Sigmoid colon (tissue), 6 donors: ENCODE measurements at regions not wholly inside any gene's neighbourhood (a gene's known extent, or its start where the extent isn't known, plus 50 kb on each side); places are given as distances from the start of the nearest gene placed in this dataset.

ENCODE experiments used
- DNase-seq: peaks from one replicate; pipeline ENCODE4 v3.0.0-alpha.2; 2019
- H3K27ac ChIP-seq, 4 donors: fragments of 200-600 bp; sonication (generic); one replicate each; pipeline ENCODE4 v1.5.1; 2016 to 2019; ENCODE audit warnings: mild to moderate bottlenecking in 1 of 4
- H3K27me3 ChIP-seq, 3 donors: fragments of 200-600 bp; sonication (generic); one replicate each; pipeline ENCODE4 v1.5.1; 2019; ENCODE audit warnings: mild to moderate bottlenecking in 1 of 3
- H3K36me3 ChIP-seq, 4 donors: fragments of 200-600 bp; sonication (generic); one replicate each; pipeline ENCODE4 v1.5.1; 2016 to 2019
- H3K4me1 ChIP-seq, 4 donors: fragments of 200-600 bp; sonication (generic); one replicate each; pipeline ENCODE4 v1.5.1; 2017 to 2019
- H3K4me3 ChIP-seq, 4 donors: fragments of 200-600 bp; sonication (generic); one replicate each; pipeline ENCODE4 v1.5.1; 2017 to 2019; ENCODE audit warnings: mild to moderate bottlenecking in 2 of 4, moderate library complexity in 1 of 4
- H3K9me3 ChIP-seq, 4 donors: fragments of 200-600 bp in 3 of 4; sonication (generic) in 3 of 4; one replicate each; pipeline versions ENCODE4 v1.5.1 to v1.6.1; 2013 to 2019
- EP300 ChIP-seq, 4 donors: sonication (generic); formaldehyde crosslinking; IDR thresholded peaks; one replicate each; pipeline ENCODE4 v1.6.1; 2017; ENCODE audit warnings: antibody characterized with exemption in 4 of 4
- POLR2A ChIP-seq, 2 donors: fragments of 450-650 bp; IDR thresholded peaks; one replicate each; pipeline ENCODE4 v1.6.1; 2016; ENCODE audit warnings: antibody characterized with exemption in 2 of 2, mild to moderate bottlenecking in 2 of 2, moderate library complexity in 2 of 2
- POLR2AphosphoS5 ChIP-seq, 4 donors: sonication (generic); formaldehyde crosslinking; IDR thresholded peaks; one replicate each; pipeline ENCODE4 v1.6.1; 2017; ENCODE audit warnings: antibody characterized with exemption in 4 of 4
- WGBS, 2 donors: extraction: QIAGEN DNeasy Blood & Tissue Kit; methylation state at CpG; one replicate each; pipeline ENCODE4 v1.1.7; 2013; 5-methylcytosine and 5-hydroxymethylcytosine counted together
- intact Hi-C: fragments of 100-400 bp; cut with DNase I; formaldehyde crosslinking; loops from one replicate; pipeline ENCODE4 v1.15.1; 2023
- TF ChIP-seq, protein P1 (sequence below), 4 experiments: fragments of 450-650 bp in 3 of 4; fragments of 200-600 bp in 1 of 4; IDR thresholded peaks; one replicate each; pipeline ENCODE4 v1.5.1; 2016 to 2019; ENCODE audit warnings: antibody characterized with exemption in 4 of 4, mild to moderate bottlenecking in 3 of 4, moderate library complexity in 2 of 4
- donor health status: healthy with polysubstance abuse.
- donor health status: healthy.

DNA sequence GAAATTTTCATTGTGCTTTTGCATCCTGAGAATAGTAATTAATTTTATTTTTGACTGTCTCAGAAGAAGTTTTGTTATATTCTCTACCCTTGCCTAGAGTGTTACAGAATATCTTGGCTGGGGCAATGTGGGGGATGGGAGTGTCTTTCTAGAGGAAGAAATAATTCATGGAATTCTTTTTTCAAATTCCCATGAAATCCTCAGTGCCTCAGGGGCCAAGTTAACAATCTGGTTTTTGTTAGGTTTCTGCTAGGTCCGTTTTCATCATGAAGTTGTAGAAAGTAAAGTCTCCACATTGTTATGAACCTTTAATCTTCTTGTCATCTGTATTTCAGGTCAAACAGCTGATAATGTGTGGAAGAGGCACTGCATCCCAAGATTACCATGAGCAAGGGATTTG, 145.6 kb upstream of the GYPC start:
- H3K27me3 ChIP-seq = no peaks in the 10 kb centered on the region
- intact Hi-C loops = no loop called here
- TF ChIP-seq POLR2AphosphoS5 (IDR thresholded peaks at IDR 0.05) = no peak
- no peak for DNase-seq
- H3K9me3 ChIP-seq = no peaks in the 10 kb centered on the region
- no peaks in the 10 kb centered on the region for H3K4me1 ChIP-seq
- 56 to 63% methylated on average over 1 of the region's 1 CpG for WGBS, 2 donors
- H3K4me3 ChIP-seq = no peak overlapping the region
- H3K36me3 ChIP-seq = no peaks in the 10 kb centered on the region
- no peak overlapping the region for H3K27ac ChIP-seq

DNA sequence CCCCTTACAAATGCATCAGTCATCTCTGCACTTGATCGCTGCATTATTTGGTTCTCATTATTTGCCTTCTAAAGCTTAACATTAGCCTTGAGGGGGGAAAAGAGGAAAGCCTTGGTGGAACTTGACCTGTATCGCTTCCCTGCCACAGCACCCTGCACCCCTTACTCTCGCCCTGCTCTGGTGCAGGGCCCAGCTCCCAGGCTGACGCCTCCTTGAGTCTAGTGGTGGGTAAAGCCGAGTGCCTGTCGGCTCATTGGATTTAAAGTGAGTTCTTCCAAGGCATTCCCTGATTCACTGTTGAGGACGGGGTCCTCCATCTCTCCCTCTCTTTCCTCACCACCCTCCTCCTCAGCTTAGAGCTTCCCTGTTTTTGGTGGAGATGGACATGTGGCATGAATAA, 145.0 kb upstream of the GYPC start:
- DNase-seq = no peak
- Histone ChIP-seq H3K27me3 (no peaks in the 10 kb centered on the region), H3K36me3 (no peaks in the 10 kb centered on the region), H3K4me1 (no peaks in the 10 kb centered on the region), H3K27ac (no peak overlapping the region), H3K4me3 (no peak overlapping the region), H3K9me3 (no peaks in the 10 kb centered on the region)
- intact Hi-C loops = no loop called here
- TF ChIP-seq POLR2A (IDR thresholded peaks at IDR 0.05) (no peak), POLR2AphosphoS5 (IDR thresholded peaks at IDR 0.05) (no peak), EP300 (IDR thresholded peaks at IDR 0.05) (no peak)
- TF ChIP-seq, protein P1, sequence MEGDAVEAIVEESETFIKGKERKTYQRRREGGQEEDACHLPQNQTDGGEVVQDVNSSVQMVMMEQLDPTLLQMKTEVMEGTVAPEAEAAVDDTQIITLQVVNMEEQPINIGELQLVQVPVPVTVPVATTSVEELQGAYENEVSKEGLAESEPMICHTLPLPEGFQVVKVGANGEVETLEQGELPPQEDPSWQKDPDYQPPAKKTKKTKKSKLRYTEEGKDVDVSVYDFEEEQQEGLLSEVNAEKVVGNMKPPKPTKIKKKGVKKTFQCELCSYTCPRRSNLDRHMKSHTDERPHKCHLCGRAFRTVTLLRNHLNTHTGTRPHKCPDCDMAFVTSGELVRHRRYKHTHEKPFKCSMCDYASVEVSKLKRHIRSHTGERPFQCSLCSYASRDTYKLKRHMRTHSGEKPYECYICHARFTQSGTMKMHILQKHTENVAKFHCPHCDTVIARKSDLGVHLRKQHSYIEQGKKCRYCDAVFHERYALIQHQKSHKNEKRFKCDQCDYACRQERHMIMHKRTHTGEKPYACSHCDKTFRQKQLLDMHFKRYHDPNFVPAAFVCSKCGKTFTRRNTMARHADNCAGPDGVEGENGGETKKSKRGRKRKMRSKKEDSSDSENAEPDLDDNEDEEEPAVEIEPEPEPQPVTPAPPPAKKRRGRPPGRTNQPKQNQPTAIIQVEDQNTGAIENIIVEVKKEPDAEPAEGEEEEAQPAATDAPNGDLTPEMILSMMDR (IDR thresholded peaks at IDR 0.05) = no peak
- WGBS, 2 donors = 93 to 95% methylated on average over 7 of the region's 7 CpGs

- Histone ChIP-seq H3K4me1 (no peaks in the 10 kb centered on the region), H3K9me3 (no peaks in the 10 kb centered on the region), H3K27ac (no peak overlapping the region), H3K27me3 (no peaks in the 10 kb centered on the region), H3K36me3 (no peaks in the 10 kb centered on the region), H3K4me3 (no peak overlapping the region)
- no peak for TF ChIP-seq POLR2A (IDR thresholded peaks at IDR 0.05)
- WGBS, 2 donors = 62 to 73% methylated on average over 6 of the region's 6 CpGs
- no peak for DNase-seq
- intact Hi-C loops = no loop called here
These were observed 143.9 kb upstream of the GYPC start for GRCh38 chr2:126512026-126512425.

- Histone ChIP-seq H3K27ac (no peak overlapping the region), H3K36me3 (no peaks in the 10 kb centered on the region), H3K4me3 (no peak overlapping the region), H3K9me3 (no peaks in the 10 kb centered on the region), H3K27me3 (no peaks in the 10 kb centered on the region), H3K4me1 (no peaks in the 10 kb centered on the region)
- no peak for TF ChIP-seq EP300 (IDR thresholded peaks at IDR 0.05)
- no peak for TF ChIP-seq POLR2A (IDR thresholded peaks at IDR 0.05)
- TF ChIP-seq, protein P1 (IDR thresholded peaks at IDR 0.05) = no peak
- TF ChIP-seq POLR2AphosphoS5 (IDR thresholded peaks at IDR 0.05) = no peak
- no peak for DNase-seq
- WGBS, 2 donors = 67 to 86% methylated on average over 4 of the region's 4 CpGs
- intact Hi-C loops = no loop called here
These were observed 142.9 kb upstream of the GYPC start for GRCh38 chr2:126513033-126513432.

GRCh38 chr2:126515471-126515870, 140.5 kb upstream of the GYPC start:
- H3K27ac ChIP-seq = no peak overlapping the region
- H3K4me3 ChIP-seq = no peak overlapping the region
- DNase-seq = no peak
- no peaks in the 10 kb centered on the region for H3K9me3 ChIP-seq
- no peaks in the 10 kb centered on the region for H3K4me1 ChIP-seq
- intact Hi-C loops = no loop called here
- TF ChIP-seq EP300 (IDR thresholded peaks at IDR 0.05) (no peak), POLR2AphosphoS5 (IDR thresholded peaks at IDR 0.05) (no peak)
- H3K36me3 ChIP-seq = no peaks in the 10 kb centered on the region
- H3K27me3 ChIP-seq = no peaks in the 10 kb centered on the region
- WGBS, 2 donors = 91 to 92% methylated on average over 2 of the region's 2 CpGs

DNA sequence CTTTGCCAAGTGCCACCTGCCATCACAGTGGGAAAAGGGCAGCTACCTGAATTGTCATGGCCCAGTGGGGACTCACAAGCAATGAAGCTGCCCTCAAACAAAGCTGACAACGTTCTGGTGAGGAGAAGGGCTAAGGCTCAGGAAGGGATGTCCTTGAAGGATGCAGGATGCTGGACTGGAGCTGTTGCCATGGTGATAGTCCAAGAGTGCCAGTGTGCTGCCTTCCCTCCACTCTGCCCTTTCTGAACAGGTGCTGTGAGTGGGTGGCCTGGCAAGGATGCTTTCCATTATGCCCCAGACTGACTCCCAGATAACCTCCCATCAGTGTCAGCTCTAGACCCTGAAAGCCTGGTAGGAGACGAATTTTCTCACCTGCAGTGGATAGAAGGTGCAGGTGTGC, 137.8 kb upstream of the GYPC start:
- no peak overlapping the region for H3K4me3 ChIP-seq
- no peaks in the 10 kb centered on the region for H3K4me1 ChIP-seq
- 44 to 66% methylated on average over 2 of the region's 2 CpGs for WGBS, 2 donors
- intact Hi-C loops = no loop called here
- H3K36me3 ChIP-seq = no peaks in the 10 kb centered on the region
- TF ChIP-seq, protein P1 (IDR thresholded peaks at IDR 0.05) = no peak
- TF ChIP-seq POLR2A (IDR thresholded peaks at IDR 0.05) (no peak), POLR2AphosphoS5 (IDR thresholded peaks at IDR 0.05) (no peak), EP300 (IDR thresholded peaks at IDR 0.05) (no peak)
- no peaks in the 10 kb centered on the region for H3K27me3 ChIP-seq
- DNase-seq = no peak
- H3K27ac ChIP-seq = no peak overlapping the region
- H3K9me3 ChIP-seq = no peaks in the 10 kb centered on the region
